IMR-90 (cell line): ENCODE measurements at regions not wholly inside any gene's neighbourhood (a gene's known extent, or its start where the extent isn't known, plus 50 kb on each side); places are given as distances from the start of the nearest gene placed in this dataset.
"Not testable (repeated sequence)": the region's sequence is repeated elsewhere in the genome, so short reads cannot be mapped to it uniquely, and the experiment has no call there.

Experiments used
- BHLHE40 ChIP-seq: fragments of 150-350 bp; IDR thresholded peaks from 2 replicates; pipeline ENCODE4 v1.6.1; 2016; ENCODE audit warnings: mild to moderate bottlenecking, low read depth, low read length
- CEBPB ChIP-seq: IDR thresholded peaks from 2 replicates; pipeline ENCODE4 v1.6.1; 2012; ENCODE audit warnings: low read depth, low read length, improper control_type of control experiment
- CHD1 ChIP-seq: IDR thresholded peaks from 2 replicates; pipeline ENCODE4 v1.6.1; 2012; ENCODE audit warnings: low read depth, low read length, improper control_type of control experiment
- CTCF ChIP-seq: conservative IDR thresholded peaks from 2 replicates; pipeline ENCODE4 v1.5.1; 2012; ENCODE audit warnings: mild to moderate bottlenecking, low read depth, low read length, improper control_type of control experiment
- FOS ChIP-seq: fragments of 150-350 bp; IDR thresholded peaks from 2 replicates; pipeline ENCODE4 v1.6.1; 2016; ENCODE audit warnings: low read depth, low read length
- MAFK ChIP-seq: IDR thresholded peaks from 2 replicates; pipeline ENCODE4 v1.6.1; 2012; ENCODE audit warnings: low read depth, low read length, improper control_type of control experiment
- MAZ ChIP-seq: IDR thresholded peaks from 2 replicates; pipeline ENCODE4 v1.6.1; 2012; ENCODE audit warnings: low read depth, mild to moderate bottlenecking, low read length, improper control_type of control experiment, moderate library complexity, borderline replicate concordance
- MXI1 ChIP-seq: IDR thresholded peaks from 2 replicates; pipeline ENCODE4 v1.6.1; 2012; ENCODE audit warnings: low read depth, mild to moderate bottlenecking, low read length, moderate library complexity, borderline replicate concordance
- NFE2L2 ChIP-seq: fragments of 150-350 bp; IDR thresholded peaks from 2 replicates; pipeline ENCODE4 v1.6.1; 2016; ENCODE audit warnings: low read depth, mild to moderate bottlenecking, low read length
- POLR2A ChIP-seq: IDR thresholded peaks from 2 replicates; pipeline ENCODE4 v1.6.1; 2012; ENCODE audit warnings: mild to moderate bottlenecking, low read depth, low read length
- RAD21 ChIP-seq: IDR thresholded peaks from 2 replicates; pipeline ENCODE4 v1.6.1; 2012; ENCODE audit warnings: low read length, improper control_type of control experiment
- USF2 ChIP-seq: fragments of 150-350 bp; IDR thresholded peaks from 2 replicates; pipeline ENCODE4 v1.6.1; 2017; ENCODE audit warnings: mild to moderate bottlenecking, antibody characterized with exemption, low read length, low read depth
- TF ChIP-seq, protein P1 (sequence below): fragments of 150-350 bp; IDR thresholded peaks from 2 replicates; pipeline ENCODE4 v1.6.1; 2016; ENCODE audit warnings: low read depth, mild to moderate bottlenecking, low read length, moderate library complexity, borderline replicate concordance

DNA sequence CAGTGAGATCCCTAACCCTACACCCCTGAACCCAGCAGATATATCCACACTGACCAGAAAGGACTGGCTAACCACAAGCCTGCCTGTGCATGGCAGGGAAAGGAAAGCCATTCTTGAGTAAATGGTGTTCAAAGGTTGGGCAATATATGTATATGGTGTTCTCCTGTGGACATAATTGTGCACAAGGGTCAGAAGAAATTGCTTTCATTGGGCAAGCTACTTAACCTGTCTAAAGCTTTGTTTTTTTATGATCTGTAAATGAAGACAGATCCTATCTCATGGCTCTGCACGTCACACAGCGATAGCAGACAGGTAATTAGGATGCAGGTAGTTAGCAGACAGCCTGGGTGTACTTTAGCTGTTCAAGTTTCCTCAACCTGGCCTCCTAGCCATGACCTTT is 263.5 kb upstream of the PLGLB2 start:
- TF ChIP-seq POLR2A, FOS, CTCF, CEBPB, MAFK, MAZ, CHD1, USF2, NFE2L2, MXI1, BHLHE40, RAD21: not testable (repeated sequence)
- TF ChIP-seq, protein P1, sequence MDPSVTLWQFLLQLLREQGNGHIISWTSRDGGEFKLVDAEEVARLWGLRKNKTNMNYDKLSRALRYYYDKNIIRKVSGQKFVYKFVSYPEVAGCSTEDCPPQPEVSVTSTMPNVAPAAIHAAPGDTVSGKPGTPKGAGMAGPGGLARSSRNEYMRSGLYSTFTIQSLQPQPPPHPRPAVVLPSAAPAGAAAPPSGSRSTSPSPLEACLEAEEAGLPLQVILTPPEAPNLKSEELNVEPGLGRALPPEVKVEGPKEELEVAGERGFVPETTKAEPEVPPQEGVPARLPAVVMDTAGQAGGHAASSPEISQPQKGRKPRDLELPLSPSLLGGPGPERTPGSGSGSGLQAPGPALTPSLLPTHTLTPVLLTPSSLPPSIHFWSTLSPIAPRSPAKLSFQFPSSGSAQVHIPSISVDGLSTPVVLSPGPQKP, result not testable (repeated sequence)
